ENCODE measurements at regions not wholly inside any gene's neighbourhood (a gene's known extent, or its start where the extent isn't known, plus 50 kb on each side); places are given as distances from the start of the nearest gene placed in this dataset.

DNA sequence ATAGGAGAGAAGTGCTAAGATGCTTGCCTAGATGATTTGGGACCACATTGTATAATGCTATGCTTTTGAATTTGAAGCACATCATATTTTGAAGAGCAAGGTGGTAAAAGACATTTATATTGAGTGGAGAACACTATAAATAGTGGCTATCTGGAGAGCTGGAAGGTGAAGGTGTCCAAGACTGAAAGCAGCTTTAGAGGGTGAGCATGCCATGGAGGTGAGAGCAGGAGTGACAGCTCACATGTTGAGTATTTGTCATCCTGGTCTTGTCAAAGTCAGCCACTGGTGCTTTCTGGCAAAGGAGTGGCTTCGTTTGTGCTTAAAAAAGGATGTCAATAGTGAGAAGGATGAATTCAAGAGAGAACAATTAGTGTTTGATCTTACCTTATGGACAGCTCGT lies 225.9 kb downstream of the COG6 start:
- Histone ChIP-seq H3K9ac (ENCODE audit: low read length) (no peak overlapping the region), H3K27me3 (ENCODE audit: control insufficient read depth, insufficient read depth, low read length) (no peaks in the 10 kb centered on the region), H3K4me3 (ENCODE audit: low read length) (no peak overlapping the region), H3K4me1 (ENCODE audit: control insufficient read depth, low read depth, low read length) (no peaks in the 10 kb centered on the region), H3K36me3 (ENCODE audit: control insufficient read depth, low read depth, low read length) (no peaks in the 10 kb centered on the region), H3K9me3 (ENCODE audit: control insufficient read depth, low read depth, low read length) (peaks cover 2% of the 10 kb centered on the region), H3K27ac (ENCODE audit: low read length) (no peak overlapping the region)

DNA sequence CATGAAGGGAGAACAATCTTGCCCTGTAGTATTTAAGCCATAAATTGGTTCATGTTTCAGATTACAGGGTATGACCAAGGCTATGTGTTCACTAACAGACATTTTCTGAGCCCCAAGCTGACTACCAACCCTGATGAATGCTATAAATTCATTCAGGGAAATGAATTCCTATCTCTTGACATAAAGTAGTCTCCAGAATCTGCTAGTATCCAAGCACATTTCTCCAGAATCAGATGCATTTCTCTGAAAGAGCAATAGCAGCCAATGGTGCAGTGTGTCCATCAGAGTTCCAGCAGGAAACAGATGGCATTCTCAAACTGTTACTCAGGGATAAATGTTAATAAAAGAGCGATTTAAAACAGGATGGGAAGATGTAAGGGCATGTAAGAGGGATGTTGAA lies 226.4 kb downstream of the COG6 start:
- Histone ChIP-seq H3K9ac (ENCODE audit: low read length) (no peak overlapping the region), H3K27me3 (ENCODE audit: control insufficient read depth, insufficient read depth, low read length) (no peaks in the 10 kb centered on the region), H3K27ac (ENCODE audit: low read length) (no peak overlapping the region)

DNA sequence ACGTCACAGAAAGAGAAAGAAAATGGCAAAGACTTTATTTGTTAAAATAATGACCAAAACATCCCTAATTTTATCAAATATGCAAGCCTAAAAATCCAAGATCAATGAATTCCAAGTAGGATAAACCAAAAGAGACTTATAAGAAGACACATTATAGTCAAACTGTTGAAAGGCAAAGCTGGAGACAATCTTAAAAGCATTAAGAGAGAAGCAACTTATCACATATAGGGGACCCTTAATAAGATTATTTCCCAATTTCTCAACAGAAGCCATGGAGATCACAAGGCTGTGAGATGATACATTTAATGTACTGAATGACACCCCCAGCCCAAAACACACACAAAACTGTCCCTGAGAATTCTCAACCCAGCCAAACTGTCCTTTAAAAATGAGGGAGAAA lies 228.7 kb downstream of the COG6 start:
- H3K4me3 ChIP-seq (ENCODE audit: low read length), result no peak overlapping the region
- H3K4me1 ChIP-seq (ENCODE audit: control insufficient read depth, low read depth, low read length), result no peaks in the 10 kb centered on the region
- no peaks in the 10 kb centered on the region for H3K36me3 ChIP-seq (ENCODE audit: control insufficient read depth, low read depth, low read length)
- H3K27ac ChIP-seq (ENCODE audit: low read length), result no peak overlapping the region
- H3K9me3 ChIP-seq (ENCODE audit: control insufficient read depth, low read depth, low read length), result peaks cover 2% of the 10 kb centered on the region
- H3K27me3 ChIP-seq (ENCODE audit: control insufficient read depth, insufficient read depth, low read length), result no peaks in the 10 kb centered on the region
- H3K9ac ChIP-seq (ENCODE audit: low read length), result no peak overlapping the region

More for the DNA sequence above, 226.4 kb downstream of the COG6 start:
- Histone ChIP-seq H3K4me3 (ENCODE audit: low read length) (no peak overlapping the region), H3K9me3 (ENCODE audit: control insufficient read depth, low read depth, low read length) (peaks cover 2% of the 10 kb centered on the region), H3K36me3 (ENCODE audit: control insufficient read depth, low read depth, low read length) (no peaks in the 10 kb centered on the region), H3K4me1 (ENCODE audit: control insufficient read depth, low read depth, low read length) (no peaks in the 10 kb centered on the region)

DNA sequence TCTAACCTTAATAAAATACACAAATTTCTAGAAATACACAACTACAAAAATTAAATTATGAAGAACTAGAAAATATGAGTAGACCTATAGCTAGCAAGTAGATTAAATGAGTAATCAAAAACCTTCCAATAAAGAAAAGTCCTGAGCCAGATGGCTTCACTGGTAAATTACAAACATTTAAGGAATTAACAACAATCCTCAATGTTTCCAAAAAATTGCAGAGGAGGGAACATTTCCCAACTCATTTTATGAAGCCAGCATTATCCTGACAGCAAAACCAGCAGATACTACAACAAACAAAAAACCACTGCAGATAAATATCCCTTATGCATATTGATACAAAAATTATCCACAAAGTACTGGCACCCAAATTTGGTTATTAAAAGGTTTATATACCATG lies 230.9 kb downstream of the COG6 start:
- Histone ChIP-seq H3K9me3 (ENCODE audit: control insufficient read depth, low read depth, low read length) (peaks cover 2% of the 10 kb centered on the region), H3K9ac (ENCODE audit: low read length) (no peak overlapping the region), H3K4me1 (ENCODE audit: control insufficient read depth, low read depth, low read length) (no peaks in the 10 kb centered on the region), H3K27me3 (ENCODE audit: control insufficient read depth, insufficient read depth, low read length) (no peaks in the 10 kb centered on the region), H3K36me3 (ENCODE audit: control insufficient read depth, low read depth, low read length) (no peaks in the 10 kb centered on the region), H3K27ac (ENCODE audit: low read length) (no peak overlapping the region), H3K4me3 (ENCODE audit: low read length) (no peak overlapping the region)

DNA sequence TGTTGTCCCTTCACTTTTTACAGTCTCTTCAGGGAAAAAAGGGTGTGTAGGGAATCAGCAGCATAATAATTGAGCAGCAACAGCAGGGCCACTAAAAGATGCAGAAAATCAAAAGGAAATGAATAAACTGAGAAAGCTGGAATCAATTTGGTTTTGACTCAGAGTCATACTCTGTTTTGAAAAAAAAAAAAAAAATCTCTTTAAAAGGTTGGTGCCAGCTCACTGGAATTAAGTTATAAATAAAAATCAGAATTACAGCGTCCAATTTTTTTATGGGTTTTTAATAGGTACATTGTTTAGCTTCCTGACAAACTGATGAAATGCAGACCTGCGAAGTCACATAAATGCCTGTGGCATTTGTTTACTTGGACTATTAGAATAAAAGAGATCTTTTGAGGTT lies 231.9 kb downstream of the COG6 start:
- Histone ChIP-seq H3K36me3 (ENCODE audit: control insufficient read depth, low read depth, low read length) (no peaks in the 10 kb centered on the region), H3K9me3 (ENCODE audit: control insufficient read depth, low read depth, low read length) (peaks cover 2% of the 10 kb centered on the region), H3K27me3 (ENCODE audit: control insufficient read depth, insufficient read depth, low read length) (no peaks in the 10 kb centered on the region), H3K27ac (ENCODE audit: low read length) (no peak overlapping the region), H3K4me3 (ENCODE audit: low read length) (no peak overlapping the region), H3K9ac (ENCODE audit: low read length) (no peak overlapping the region), H3K4me1 (ENCODE audit: control insufficient read depth, low read depth, low read length) (no peaks in the 10 kb centered on the region)

DNA sequence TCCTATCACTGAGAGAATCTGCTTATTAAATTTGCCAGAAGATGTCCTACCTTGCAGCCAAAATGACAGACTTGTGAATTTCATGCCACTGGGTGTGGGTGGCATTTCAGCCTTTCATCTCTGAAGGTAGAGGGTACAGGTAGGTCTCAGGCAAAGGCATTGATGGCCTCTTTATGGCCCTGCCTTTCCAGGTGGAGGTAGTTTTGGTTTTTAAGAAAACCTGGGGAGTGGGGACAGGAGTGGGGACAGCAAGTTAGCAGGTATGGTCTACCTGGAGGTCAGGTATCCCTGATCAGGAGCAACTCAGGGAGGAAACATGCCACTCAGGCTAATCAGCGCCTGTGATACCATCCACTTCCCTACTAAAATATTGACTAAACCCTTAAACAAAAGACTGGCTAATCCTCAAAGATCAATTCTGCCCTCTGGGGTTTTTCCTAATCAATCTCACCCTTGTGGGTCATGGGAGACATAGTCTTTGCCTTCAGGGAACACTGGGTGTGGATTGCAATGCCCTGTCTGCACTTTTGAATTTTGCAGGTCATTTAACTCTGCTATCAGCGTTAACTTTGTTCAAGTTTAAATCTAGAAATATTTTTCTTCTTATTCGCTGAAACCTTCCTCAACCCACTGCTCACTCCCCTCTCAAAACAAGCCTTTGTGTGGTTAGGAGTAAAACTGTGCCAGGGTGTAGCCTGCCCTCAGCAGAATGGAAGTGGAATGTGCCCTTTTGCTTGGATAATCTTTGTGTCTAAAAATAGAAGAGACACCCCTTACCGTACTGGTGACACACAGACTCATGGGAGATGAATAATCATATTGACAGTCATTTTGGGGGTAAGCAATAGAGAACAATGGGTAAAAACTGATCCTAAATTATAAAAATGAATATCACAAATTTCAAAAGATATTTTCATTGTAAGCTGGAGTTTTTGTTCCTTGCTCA lies 233.7 kb downstream of the COG6 start:
- no peak overlapping the region for H3K27ac ChIP-seq (ENCODE audit: low read length)
- no peak overlapping the region for H3K4me3 ChIP-seq (ENCODE audit: low read length)
- no peaks in the 10 kb centered on the region for H3K36me3 ChIP-seq (ENCODE audit: control insufficient read depth, low read depth, low read length)
- H3K9me3 ChIP-seq (ENCODE audit: control insufficient read depth, low read depth, low read length), result peaks cover 2% of the 10 kb centered on the region
- H3K27me3 ChIP-seq (ENCODE audit: control insufficient read depth, insufficient read depth, low read length), result no peaks in the 10 kb centered on the region
- no peaks in the 10 kb centered on the region for H3K4me1 ChIP-seq (ENCODE audit: control insufficient read depth, low read depth, low read length)
- H3K9ac ChIP-seq (ENCODE audit: low read length), result no peak overlapping the region

DNA sequence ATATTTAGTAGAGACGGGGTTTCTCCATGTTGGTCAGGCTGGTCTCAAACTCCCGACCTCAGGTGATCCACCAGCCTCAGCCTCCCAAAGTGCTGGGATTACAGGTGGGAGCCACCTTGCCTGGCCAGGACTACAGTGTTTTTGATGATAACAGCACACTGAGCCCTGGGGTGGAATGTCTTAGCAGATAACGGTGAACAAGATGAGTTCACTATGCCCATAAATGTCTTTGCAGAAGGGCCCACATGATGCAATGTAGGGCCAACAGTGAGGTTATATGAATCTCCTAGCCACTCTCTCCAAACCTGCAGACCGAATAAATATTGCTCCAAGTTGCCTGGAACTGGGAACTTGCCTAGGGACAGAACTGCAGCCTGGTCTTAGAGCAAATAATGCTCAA lies 235.1 kb downstream of the COG6 start:
- H3K27me3 ChIP-seq (ENCODE audit: control insufficient read depth, insufficient read depth, low read length), result no peaks in the 10 kb centered on the region
- no peaks in the 10 kb centered on the region for H3K36me3 ChIP-seq (ENCODE audit: control insufficient read depth, low read depth, low read length)
- no peak overlapping the region for H3K9ac ChIP-seq (ENCODE audit: low read length)
- H3K4me3 ChIP-seq (ENCODE audit: low read length), result no peak overlapping the region
- H3K27ac ChIP-seq (ENCODE audit: low read length), result no peak overlapping the region
- no peaks in the 10 kb centered on the region for H3K4me1 ChIP-seq (ENCODE audit: control insufficient read depth, low read depth, low read length)
- H3K9me3 ChIP-seq (ENCODE audit: control insufficient read depth, low read depth, low read length), result no peaks in the 10 kb centered on the region

DNA sequence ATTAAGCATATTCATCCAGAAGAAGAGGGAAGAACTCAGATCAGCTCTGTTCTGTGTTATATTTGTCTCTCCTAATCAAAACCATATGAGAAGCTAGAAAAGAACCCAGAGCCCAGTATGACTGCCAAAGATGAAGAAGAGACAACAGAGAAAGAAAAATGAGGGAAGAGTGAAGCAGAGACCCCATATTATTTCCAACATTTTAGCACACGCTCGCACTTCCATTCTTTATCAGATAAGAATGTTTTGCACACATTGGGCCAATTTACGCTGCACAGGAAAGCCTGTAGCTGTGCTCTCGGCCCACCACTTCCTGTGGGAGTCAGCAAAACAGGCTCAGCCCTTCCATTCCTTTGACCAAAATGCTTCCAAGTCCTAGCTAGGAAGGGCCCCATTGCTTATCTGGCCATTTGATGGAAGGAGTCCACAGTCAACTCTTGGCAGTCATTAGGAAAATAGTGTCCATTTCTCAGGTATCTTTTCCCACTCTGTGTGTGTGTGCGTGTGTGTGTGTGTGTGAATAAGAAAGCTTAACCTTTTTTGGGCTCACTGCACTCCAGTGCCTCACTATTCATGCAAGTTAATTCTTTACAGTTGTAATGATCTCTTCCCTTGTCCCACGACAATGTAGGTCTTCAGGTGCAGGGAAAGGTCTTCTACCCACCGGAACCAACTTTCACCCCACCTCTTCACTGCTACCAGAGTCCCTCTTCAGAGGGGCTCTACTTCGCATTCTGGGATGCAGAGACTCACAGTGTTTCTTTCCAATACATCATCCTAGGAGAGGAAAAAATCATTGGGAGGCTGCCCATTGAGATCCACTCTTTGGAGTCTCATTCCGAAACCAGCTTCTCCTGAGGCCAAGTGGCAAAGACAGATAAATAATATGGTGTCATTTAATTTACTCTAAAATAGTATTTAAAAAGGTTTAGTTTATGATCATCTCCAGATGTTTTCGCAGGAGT lies 237.5 kb downstream of the COG6 start:
- no peaks in the 10 kb centered on the region for H3K27me3 ChIP-seq (ENCODE audit: control insufficient read depth, insufficient read depth, low read length)
- no peaks in the 10 kb centered on the region for H3K4me1 ChIP-seq (ENCODE audit: control insufficient read depth, low read depth, low read length)
- H3K36me3 ChIP-seq (ENCODE audit: control insufficient read depth, low read depth, low read length), result no peaks in the 10 kb centered on the region
- H3K27ac ChIP-seq (ENCODE audit: low read length), result no peak overlapping the region
- H3K4me3 ChIP-seq (ENCODE audit: low read length), result no peak overlapping the region
- H3K9ac ChIP-seq (ENCODE audit: low read length), result no peak overlapping the region
- H3K9me3 ChIP-seq (ENCODE audit: control insufficient read depth, low read depth, low read length), result no peaks in the 10 kb centered on the region

DNA sequence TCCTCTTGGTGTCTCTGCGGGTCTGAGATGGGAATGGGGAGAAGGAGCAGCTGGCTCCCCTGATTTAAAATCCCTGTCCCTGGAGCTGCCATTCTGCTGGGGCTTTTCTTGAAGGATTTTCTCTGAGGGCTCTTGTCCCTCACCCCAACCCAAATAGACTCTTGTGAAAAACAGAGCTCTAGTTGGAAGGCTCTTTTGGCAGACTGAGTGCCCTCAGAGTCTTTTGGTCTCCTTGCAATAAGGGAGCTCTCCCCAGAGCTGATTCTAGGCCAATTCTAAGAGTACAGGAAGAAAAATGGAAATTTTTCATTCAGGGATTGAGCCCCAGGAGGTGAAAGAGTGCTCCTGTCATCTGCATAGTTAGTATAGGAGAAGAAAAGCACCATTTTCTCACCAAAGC lies 238.3 kb downstream of the COG6 start:
- H3K9ac ChIP-seq (ENCODE audit: low read length), result no peak overlapping the region
- no peaks in the 10 kb centered on the region for H3K9me3 ChIP-seq (ENCODE audit: control insufficient read depth, low read depth, low read length)
- H3K4me1 ChIP-seq (ENCODE audit: control insufficient read depth, low read depth, low read length), result no peaks in the 10 kb centered on the region
- H3K36me3 ChIP-seq (ENCODE audit: control insufficient read depth, low read depth, low read length), result no peaks in the 10 kb centered on the region
- H3K4me3 ChIP-seq (ENCODE audit: low read length), result no peak overlapping the region
- no peaks in the 10 kb centered on the region for H3K27me3 ChIP-seq (ENCODE audit: control insufficient read depth, insufficient read depth, low read length)
- no peak overlapping the region for H3K27ac ChIP-seq (ENCODE audit: low read length)

DNA sequence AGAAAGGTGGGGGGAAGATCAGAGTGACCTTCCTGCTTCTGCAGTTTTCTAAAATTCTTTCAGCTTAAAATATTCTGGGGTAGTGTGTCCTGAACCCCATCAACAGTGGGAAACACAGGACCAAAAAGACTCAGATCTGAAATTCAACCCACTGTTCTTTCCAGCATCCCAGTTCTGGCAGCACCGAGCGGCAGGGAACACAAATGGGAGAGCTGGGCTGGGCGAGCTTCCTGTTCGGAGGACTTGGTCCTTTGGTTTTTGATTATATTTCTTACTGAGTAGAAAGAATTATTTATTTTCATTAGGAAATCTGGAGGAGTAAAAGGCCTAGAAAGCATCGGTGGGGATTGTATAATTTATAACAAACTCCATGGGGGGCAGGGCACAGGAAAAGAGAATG lies 239.1 kb downstream of the COG6 start:
- H3K27ac ChIP-seq (ENCODE audit: low read length), result no peak overlapping the region

DNA sequence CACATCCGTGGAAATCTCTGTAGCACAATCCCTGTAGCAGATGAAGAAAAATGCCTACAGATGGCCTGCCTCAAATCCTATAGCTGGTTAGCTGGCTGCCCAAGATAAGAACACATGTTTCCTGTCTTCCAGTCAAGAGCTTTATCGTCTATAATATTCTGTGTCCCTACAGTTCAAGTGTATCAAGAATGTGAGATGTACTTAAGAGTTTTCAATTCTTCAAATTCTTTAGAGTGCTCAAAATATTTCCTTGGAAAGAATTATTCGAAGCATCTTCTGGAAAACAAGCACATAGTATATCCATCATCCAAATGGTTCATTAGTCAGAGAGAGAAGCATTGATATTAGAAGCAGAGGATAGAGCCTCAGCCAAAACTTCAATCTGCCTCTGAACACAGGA lies 239.8 kb downstream of the COG6 start:
- H3K27me3 ChIP-seq (ENCODE audit: control insufficient read depth, insufficient read depth, low read length), result no peaks in the 10 kb centered on the region
- H3K4me3 ChIP-seq (ENCODE audit: low read length), result no peak overlapping the region
- H3K27ac ChIP-seq (ENCODE audit: low read length), result no peak overlapping the region
- H3K4me1 ChIP-seq (ENCODE audit: control insufficient read depth, low read depth, low read length), result no peaks in the 10 kb centered on the region
- no peak overlapping the region for H3K9ac ChIP-seq (ENCODE audit: low read length)
- no peaks in the 10 kb centered on the region for H3K36me3 ChIP-seq (ENCODE audit: control insufficient read depth, low read depth, low read length)
- no peaks in the 10 kb centered on the region for H3K9me3 ChIP-seq (ENCODE audit: control insufficient read depth, low read depth, low read length)

More for the DNA sequence above, 239.1 kb downstream of the COG6 start:
- Histone ChIP-seq H3K27me3 (ENCODE audit: control insufficient read depth, insufficient read depth, low read length) (no peaks in the 10 kb centered on the region), H3K36me3 (ENCODE audit: control insufficient read depth, low read depth, low read length) (no peaks in the 10 kb centered on the region), H3K9ac (ENCODE audit: low read length) (no peak overlapping the region), H3K4me1 (ENCODE audit: control insufficient read depth, low read depth, low read length) (no peaks in the 10 kb centered on the region), H3K9me3 (ENCODE audit: control insufficient read depth, low read depth, low read length) (no peaks in the 10 kb centered on the region), H3K4me3 (ENCODE audit: low read length) (no peak overlapping the region)
